HCT116 (cell line): ENCODE measurements at regions not wholly inside any gene's neighbourhood (a gene's known extent, or its start where the extent isn't known, plus 50 kb on each side); places are given as distances from the start of the nearest gene placed in this dataset.

ENCODE experiments used
- ATAC-seq: fragments of 200-7000 bp; cut with Tn5 transposase; 2 replicates; pipeline ENCODE4 v1.9.1; 2020; ENCODE audit warnings: mild to moderate bottlenecking, moderate library complexity
- BruUV-seq: library from RNA; stranded (reverse); fragments of 400-500 nt; replicated peaks from 2 replicates; lab custom pipeline; 2021; lab: Mats Ljungman, UMichigan
- CTCF ChIA-PET: fragments of 300-600 bp; sonication (Branson Sonifier 250); formaldehyde crosslinking; loops from one replicate; lab custom pipeline; 2021; ENCODE audit warnings: antibody characterized with exemption; lab: Charles Lee
- POLR2A ChIA-PET: fragments of 300-600, 350-600 bp; sonication (Branson Sonifier 250); formaldehyde crosslinking; loops from one replicate; lab custom pipeline; 2021; ENCODE audit warnings: antibody characterized with exemption; lab: Charles Lee
- RAD21 ChIA-PET, 2 experiments: fragments of 300-600 bp; sonication (Branson Sonifier 250); formaldehyde crosslinking; loops; one replicate each; lab custom pipeline; 2023; ENCODE audit warnings: low total read pairs in 2 of 2; ENCODE audit not compliant: uncharacterized antibody in 2 of 2, unreplicated experiment in 2 of 2, low non-redundant PET in 1 of 2; lab: Charles Lee
- DNase-seq: peaks from one replicate; pipeline ENCODE4 v3.0.0-alpha.2; 2010; ENCODE audit warnings: low read depth, low spot score
- H2AFZ ChIP-seq: fragments of 200-600 bp; shearing (Covaris generic), sonication (generic); 2 replicates; pipeline ENCODE4 v1.6.1; 2017; ENCODE audit warnings: low read depth, mixed run types, mixed read lengths, antibody characterized with exemption, low read length; ENCODE audit not compliant: poor library complexity, severe bottlenecking
- H3K27ac ChIP-seq: 2 replicates; pipeline ENCODE4 v1.5.1; 2012; ENCODE audit warnings: low read depth, low read length
- H3K27me3 ChIP-seq: fragments of 200-600 bp; sonication (generic); 2 replicates; pipeline ENCODE4 v1.6.1; 2016; ENCODE audit warnings: mixed run types, low read length, mixed read lengths; ENCODE audit not compliant: insufficient read depth
- H3K36me3 ChIP-seq, 2 experiments: fragments of 200-500 bp in 1 of 2; fragments of 200-600 bp in 1 of 2; sonication (Bioruptor generic) in 1 of 2; sonication (generic) in 1 of 2; 2 replicates each; pipeline versions ENCODE4 v1.5.1 to v1.6.1; 2014 to 2016; ENCODE audit warnings: low read length in 2 of 2, inconsistent platforms in 1 of 2, mixed read lengths in 1 of 2, mixed run types in 1 of 2; ENCODE audit not compliant: insufficient read depth in 2 of 2, control insufficient read depth in 1 of 2
- H3K4me1 ChIP-seq, 2 experiments: fragments of 200-600 bp in 1 of 2; sonication (generic) in 1 of 2; 2 replicates each; pipeline versions ENCODE4 v1.5.1 to v1.6.1; 2012 to 2017; ENCODE audit warnings: low read length in 2 of 2, inconsistent platforms in 1 of 2, mild to moderate bottlenecking in 1 of 2, mixed read lengths in 1 of 2, mixed run types in 1 of 2, moderate library complexity in 1 of 2; ENCODE audit not compliant: insufficient read depth in 2 of 2, control insufficient read depth in 1 of 2
- H3K4me2 ChIP-seq: fragments of 200-600 bp; sonication (generic); 2 replicates; pipeline ENCODE4 v1.6.1; 2017; ENCODE audit warnings: mixed run types, low read length, mixed read lengths
- H3K4me3 ChIP-seq, 2 experiments: fragments of 200-600 bp in 1 of 2; sonication (generic) in 1 of 2; replicated peaks in 1 of 2; 2 replicates each; pipeline ENCODE4 v1.5.1; 2011 to 2016; ENCODE audit warnings: low read length in 2 of 2, control low read depth in 1 of 2, low read depth in 1 of 2, mild to moderate bottlenecking in 1 of 2, mixed read lengths in 1 of 2, mixed run types in 1 of 2
- H3K79me2 ChIP-seq: fragments of 200-600 bp; sonication (generic); 2 replicates; pipeline ENCODE4 v1.6.1; 2017; ENCODE audit warnings: mild to moderate bottlenecking, mixed run types, low read length, moderate library complexity, mixed read lengths; ENCODE audit not compliant: insufficient read depth
- H3K9ac ChIP-seq: fragments of 200-600 bp; sonication (generic); 2 replicates; pipeline ENCODE4 v1.6.1; 2016; ENCODE audit warnings: low read length, mixed read lengths
- H3K9me2 ChIP-seq: fragments of 200-600 bp; sonication (generic), shearing (Covaris generic); 2 replicates; pipeline ENCODE4 v1.6.1; 2017; ENCODE audit warnings: mixed run types, mild to moderate bottlenecking, moderate library complexity; ENCODE audit not compliant: insufficient read depth
- H3K9me3 ChIP-seq, 2 experiments: fragments of 200-500 bp in 1 of 2; fragments of 200-600 bp in 1 of 2; sonication (Bioruptor generic) in 1 of 2; sonication (generic) in 1 of 2; 2 replicates each; pipeline ENCODE4 v1.6.1; 2014 to 2017; ENCODE audit warnings: low read length in 2 of 2, mixed read lengths in 2 of 2, inconsistent platforms in 1 of 2, low read depth in 1 of 2, mild to moderate bottlenecking in 1 of 2, mixed run types in 1 of 2, moderate library complexity in 1 of 2; ENCODE audit not compliant: control insufficient read depth in 1 of 2, insufficient read depth in 1 of 2
- H4K20me1 ChIP-seq: fragments of 200-600 bp; sonication (generic), shearing (Covaris generic); 2 replicates; pipeline ENCODE4 v1.6.1; 2017; ENCODE audit warnings: mixed run types, mild to moderate bottlenecking, moderate library complexity; ENCODE audit not compliant: insufficient read depth
- ATF3 ChIP-seq: IDR thresholded peaks from 2 replicates; pipeline ENCODE4 v1.6.1; 2012
- CBX3 ChIP-seq: IDR thresholded peaks from 2 replicates; pipeline ENCODE4 v1.6.1; 2012; ENCODE audit warnings: low read depth
- CEBPB ChIP-seq: IDR thresholded peaks from 2 replicates; pipeline ENCODE4 v1.6.1; 2012; ENCODE audit warnings: low read depth
- CTCF ChIP-seq, 3 experiments: fragments of 200-600 bp in 1 of 3; sonication (generic) in 1 of 3; IDR thresholded peaks in 2 of 3; conservative IDR thresholded peaks in 1 of 3; 2 replicates each; pipeline ENCODE4 v1.5.1; 2012 to 2017; ENCODE audit warnings: low read depth in 2 of 3, low read length in 2 of 3, antibody characterized with exemption in 1 of 3, borderline replicate concordance in 1 of 3, control low read depth in 1 of 3, mild to moderate bottlenecking in 1 of 3, mixed read lengths in 1 of 3, mixed run types in 1 of 3, moderate library complexity in 1 of 3; ENCODE audit not compliant: insufficient read depth in 1 of 3
- EGR1 ChIP-seq: IDR thresholded peaks from 2 replicates; pipeline ENCODE4 v1.6.1; 2012; ENCODE audit warnings: low read depth
- EZH2 ChIP-seq: fragments of 200-600 bp; sonication (generic); IDR thresholded peaks from 2 replicates; pipeline ENCODE4 v1.6.1; 2017; ENCODE audit warnings: antibody characterized with exemption, mixed run types
- EZH2phosphoT487 ChIP-seq: fragments of 200-600 bp; IDR thresholded peaks from 2 replicates; pipeline ENCODE4 v1.6.1; 2018; ENCODE audit warnings: antibody characterized with exemption, borderline replicate concordance
- MAX ChIP-seq: IDR thresholded peaks from 2 replicates; pipeline ENCODE4 v1.6.1; 2012
- POLR2A ChIP-seq: IDR thresholded peaks from 2 replicates; pipeline ENCODE4 v1.7.0; 2011; ENCODE audit warnings: borderline replicate concordance; ENCODE audit not compliant: insufficient read depth, insufficient read length; ENCODE audit errors: extremely low read depth
- REST ChIP-seq: IDR thresholded peaks from 2 replicates; pipeline ENCODE4 v1.6.1; 2012; ENCODE audit warnings: low read depth
- SIN3A ChIP-seq: IDR thresholded peaks from 2 replicates; pipeline ENCODE4 v1.6.1; 2012; ENCODE audit warnings: low read depth
- SP1 ChIP-seq: IDR thresholded peaks from 2 replicates; pipeline ENCODE4 v1.6.1; 2012; ENCODE audit warnings: low read depth
- SRF ChIP-seq: IDR thresholded peaks from 2 replicates; pipeline ENCODE4 v1.6.1; 2012; ENCODE audit warnings: low read depth
- ZBTB33 ChIP-seq: IDR thresholded peaks from 2 replicates; pipeline ENCODE4 v1.6.1; 2011; ENCODE audit warnings: mild to moderate bottlenecking, low read length, moderate library complexity; ENCODE audit not compliant: insufficient replicate concordance; ENCODE audit errors: extremely low read depth
- ZFX ChIP-seq: fragments of 450-650 bp; IDR thresholded peaks from 2 replicates; pipeline ENCODE4 v1.6.1; 2017
- intact Hi-C: fragments of 100-400 bp; cut with micrococcal nuclease; formaldehyde crosslinking; loops from 2 replicates; pipeline ENCODE4 v1.10.0; 2022

- no peak overlapping the region for H3K4me2 ChIP-seq
- no peaks in the 10 kb centered on the region for H3K4me1 ChIP-seq
- ChIA-PET POLR2A (no interaction called here), CTCF (no interaction called here), RAD21 (no interaction called here)
- H3K36me3 ChIP-seq = no peaks in the 10 kb centered on the region
- peaks cover 14% of the 10 kb centered on the region for H3K27me3 ChIP-seq
- DNase-seq (no peak), ATAC-seq (no peak)
- no peaks in the 10 kb centered on the region for H3K79me2 ChIP-seq
- H3K9me3 ChIP-seq = no peaks in the 10 kb centered on the region
- no peaks in the 10 kb centered on the region for H4K20me1 ChIP-seq
- no peak for TF ChIP-seq ATF3
- no peak for TF ChIP-seq POLR2A
- TF ChIP-seq EZH2 = no peak
- TF ChIP-seq SP1 = no peak
- no peak for TF ChIP-seq SIN3A
- no peak for TF ChIP-seq REST
- no peak for TF ChIP-seq CTCF (IDR thresholded peaks at IDR 0.05 in 2 of 3, conservative IDR thresholded peaks at IDR 0.05 in 1 of 3; ENCODE audit: borderline replicate concordance in 1 of 3, insufficient read depth in 1 of 3, low read depth in 2 of 3, low read length in 2 of 3)
- no peak for TF ChIP-seq ZBTB33
- no peak for TF ChIP-seq EGR1
- TF ChIP-seq MAX = no peak
- TF ChIP-seq CEBPB = no peak
- TF ChIP-seq EZH2phosphoT487 = no peak
- no peak for TF ChIP-seq CBX3
- no peak for TF ChIP-seq ZFX
- TF ChIP-seq SRF = no peak
- no TSS peak for BruUV-seq
- no peak overlapping the region for H2AFZ ChIP-seq
- no peak overlapping the region for H3K9ac ChIP-seq
- no peaks in the 10 kb centered on the region for H3K9me2 ChIP-seq
- H3K27ac ChIP-seq = no peak overlapping the region
- H3K4me3 ChIP-seq = no peak overlapping the region
- intact Hi-C loops = no loop called here
Observed at GRCh38 chr3:81426826-81427577, 334.4 kb downstream of the GBE1 start.
